Vagina (tissue), 2 donors: ENCODE measurements at regions not wholly inside any gene's neighbourhood (a gene's known extent, or its start where the extent isn't known, plus 50 kb on each side); places are given as distances from the start of the nearest gene placed in this dataset.

Experiments used
- POLR2A ChIP-seq, 2 donors: fragments of 450-650 bp; IDR thresholded peaks; one replicate each; pipeline ENCODE4 v1.6.1; 2017; ENCODE audit warnings: antibody characterized with exemption in 2 of 2, mild to moderate bottlenecking in 2 of 2, moderate library complexity in 2 of 2
- TF ChIP-seq, protein P1 (sequence below), 3 experiments: fragments of 450-650 bp in 2 of 3; fragments of 200-600 bp in 1 of 3; sonication (generic) in 1 of 3; IDR thresholded peaks; one replicate each; pipeline ENCODE4 v1.5.1; 2017 to 2019; ENCODE audit warnings: antibody characterized with exemption in 3 of 3, mild to moderate bottlenecking in 2 of 3, moderate library complexity in 2 of 3

DNA sequence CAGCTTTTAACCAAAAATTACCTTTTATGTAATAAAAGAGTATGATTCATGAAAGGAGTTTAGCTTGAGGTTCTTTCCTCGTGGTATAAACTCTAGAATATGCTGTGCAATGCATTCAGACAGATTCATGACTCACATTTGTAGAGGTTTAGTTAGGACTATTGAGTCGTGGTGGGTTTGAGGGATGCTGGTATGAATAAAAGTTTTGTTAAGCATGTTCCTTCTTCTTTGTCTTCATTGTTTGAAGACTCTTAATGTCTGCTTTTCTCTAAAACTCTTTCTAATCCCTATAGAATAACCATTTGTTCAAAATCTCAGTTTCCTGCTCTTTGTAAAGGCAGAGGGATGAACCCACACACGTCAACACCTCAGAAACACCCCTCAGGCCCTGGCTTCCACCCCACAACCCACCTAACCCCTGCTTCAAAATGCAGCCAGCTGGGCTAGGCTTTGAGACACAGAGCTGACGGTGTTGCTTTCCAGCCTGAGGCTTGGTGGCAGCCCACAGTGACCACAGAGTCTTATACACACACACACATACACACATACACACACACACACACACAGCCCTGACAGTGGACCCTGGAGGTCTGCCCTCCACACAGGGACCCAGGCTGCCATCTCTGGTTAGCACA lies 69.0 kb upstream of the IRX1 start:
- TF ChIP-seq, protein P1, sequence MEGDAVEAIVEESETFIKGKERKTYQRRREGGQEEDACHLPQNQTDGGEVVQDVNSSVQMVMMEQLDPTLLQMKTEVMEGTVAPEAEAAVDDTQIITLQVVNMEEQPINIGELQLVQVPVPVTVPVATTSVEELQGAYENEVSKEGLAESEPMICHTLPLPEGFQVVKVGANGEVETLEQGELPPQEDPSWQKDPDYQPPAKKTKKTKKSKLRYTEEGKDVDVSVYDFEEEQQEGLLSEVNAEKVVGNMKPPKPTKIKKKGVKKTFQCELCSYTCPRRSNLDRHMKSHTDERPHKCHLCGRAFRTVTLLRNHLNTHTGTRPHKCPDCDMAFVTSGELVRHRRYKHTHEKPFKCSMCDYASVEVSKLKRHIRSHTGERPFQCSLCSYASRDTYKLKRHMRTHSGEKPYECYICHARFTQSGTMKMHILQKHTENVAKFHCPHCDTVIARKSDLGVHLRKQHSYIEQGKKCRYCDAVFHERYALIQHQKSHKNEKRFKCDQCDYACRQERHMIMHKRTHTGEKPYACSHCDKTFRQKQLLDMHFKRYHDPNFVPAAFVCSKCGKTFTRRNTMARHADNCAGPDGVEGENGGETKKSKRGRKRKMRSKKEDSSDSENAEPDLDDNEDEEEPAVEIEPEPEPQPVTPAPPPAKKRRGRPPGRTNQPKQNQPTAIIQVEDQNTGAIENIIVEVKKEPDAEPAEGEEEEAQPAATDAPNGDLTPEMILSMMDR (IDR thresholded peaks at IDR 0.05): no peak
- no peak for TF ChIP-seq POLR2A (IDR thresholded peaks at IDR 0.05)
